HEK293T (cell line): ENCODE measurements at regions not wholly inside any gene's neighbourhood (a gene's known extent, or its start where the extent isn't known, plus 50 kb on each side); places are given as distances from the start of the nearest gene placed in this dataset.

ENCODE experiments used
- CTCF ChIA-PET: fragments of 350-600 bp; formaldehyde crosslinking; extraction: SDS; loops from one replicate; lab custom pipeline; 2021; ENCODE audit warnings: antibody characterized with exemption, inconsistent platforms; lab: Yijun Ruan, JAX
- POLR2A ChIA-PET: fragments of 350-600 bp; formaldehyde crosslinking; extraction: SDS; loops from one replicate; lab custom pipeline; 2020; ENCODE audit warnings: antibody characterized with exemption, inconsistent platforms; lab: Yijun Ruan, JAX
- DNase-seq: peaks from one replicate; pipeline ENCODE4 v3.0.0; 2012; ENCODE audit warnings: mixed read lengths; ENCODE audit errors: extremely low spot score
- ARNT ChIP-seq: fragments of 450-650 bp; IDR thresholded peaks from 2 replicates; pipeline ENCODE4 v1.6.1; 2017; ENCODE audit warnings: mild to moderate bottlenecking
- BHLHE40 ChIP-seq: fragments of 450-650 bp; IDR thresholded peaks from 2 replicates; pipeline ENCODE4 v1.6.1; 2016; ENCODE audit warnings: mild to moderate bottlenecking, moderate library complexity, borderline replicate concordance
- CTBP1 ChIP-seq: fragments of 450-650 bp; IDR thresholded peaks from 2 replicates; pipeline ENCODE4 v1.6.1; 2016; ENCODE audit warnings: borderline replicate concordance
- ELF4 ChIP-seq: fragments of 450-650 bp; IDR thresholded peaks from 2 replicates; pipeline ENCODE4 v1.6.1; 2017; ENCODE audit warnings: antibody characterized with exemption
- FOXA1 ChIP-seq: fragments of 450-650 bp; IDR thresholded peaks from 2 replicates; pipeline ENCODE4 v1.6.1; 2016; ENCODE audit warnings: mild to moderate bottlenecking
- FOXK2 ChIP-seq: fragments of 450-650 bp; IDR thresholded peaks from 2 replicates; pipeline ENCODE4 v1.6.1; 2016; ENCODE audit warnings: mild to moderate bottlenecking
- FOXM1 ChIP-seq: fragments of 450-650 bp; IDR thresholded peaks from 2 replicates; pipeline ENCODE4 v1.6.1; 2017; ENCODE audit warnings: mild to moderate bottlenecking, borderline replicate concordance
- HDGF ChIP-seq: fragments of 450-650 bp; IDR thresholded peaks from 2 replicates; pipeline ENCODE4 v1.6.1; 2017; ENCODE audit warnings: antibody characterized with exemption, borderline replicate concordance
- L3MBTL2 ChIP-seq: fragments of 450-650 bp; conservative IDR thresholded peaks from 2 replicates; pipeline ENCODE4 v1.6.1; 2016; ENCODE audit warnings: mild to moderate bottlenecking
- LEF1 ChIP-seq: fragments of 450-650 bp; IDR thresholded peaks from 2 replicates; pipeline ENCODE4 v1.6.1; 2017; ENCODE audit warnings: mild to moderate bottlenecking, borderline replicate concordance
- NFRKB ChIP-seq: fragments of 450-650 bp; IDR thresholded peaks from 2 replicates; pipeline ENCODE4 v1.6.1; 2016; ENCODE audit warnings: mild to moderate bottlenecking, moderate library complexity
- PKNOX1 ChIP-seq: fragments of 450-650 bp; IDR thresholded peaks from 2 replicates; pipeline ENCODE4 v1.6.1; 2016
- SP1 ChIP-seq: fragments of 450-650 bp; IDR thresholded peaks from 2 replicates; pipeline ENCODE4 v1.6.1; 2017
- SUZ12 ChIP-seq: fragments of 450-650 bp; IDR thresholded peaks from 2 replicates; pipeline ENCODE4 v1.6.1; 2016; ENCODE audit warnings: mild to moderate bottlenecking
- TARDBP ChIP-seq: fragments of 450-650 bp; IDR thresholded peaks from 2 replicates; pipeline ENCODE4 v1.6.1; 2016
- ZNF384 ChIP-seq: fragments of 450-650 bp; IDR thresholded peaks from 2 replicates; pipeline ENCODE4 v1.6.1; 2016

GRCh38 chr12:127652281-127652680, 614.7 kb upstream of the TMEM132C start:
- no peak for DNase-seq
- ChIA-PET CTCF (no interaction called here), POLR2A (no interaction called here)
- TF ChIP-seq FOXM1 (no peak), BHLHE40 (no peak), NFRKB (no peak), FOXK2 (no peak), HDGF (no peak), SUZ12 (no peak), FOXA1 (no peak), SP1 (no peak), ARNT (no peak), LEF1 (no peak), ELF4 (no peak), PKNOX1 (no peak), CTBP1 (no peak), ZNF384 (no peak), TARDBP (no peak), L3MBTL2 (no peak)

- CTCF ChIA-PET = no interaction called here
- no peak for TF ChIP-seq NFRKB
- no peak for TF ChIP-seq HDGF
- no peak for TF ChIP-seq LEF1
- no peak for TF ChIP-seq CTBP1
- no peak for TF ChIP-seq FOXM1
- TF ChIP-seq TARDBP = no peak
- no peak for TF ChIP-seq L3MBTL2
- TF ChIP-seq PKNOX1 = no peak
- no peak for TF ChIP-seq ZNF384
- no peak for TF ChIP-seq SP1
- TF ChIP-seq BHLHE40 = no peak
- no peak for TF ChIP-seq ELF4
- TF ChIP-seq ARNT = no peak
- no peak for TF ChIP-seq SUZ12
- TF ChIP-seq FOXK2 = no peak
- TF ChIP-seq FOXA1 = no peak
- POLR2A ChIA-PET = no interaction called here
- DNase-seq = no peak
Observed at GRCh38 chr12:127654383-127654985, 612.5 kb upstream of the TMEM132C start.

- TF ChIP-seq NFRKB (no peak), CTBP1 (no peak), SP1 (no peak), HDGF (no peak), L3MBTL2 (no peak), ZNF384 (no peak), SUZ12 (no peak), ELF4 (no peak), FOXA1 (no peak), FOXK2 (no peak), ARNT (no peak), FOXM1 (no peak), BHLHE40 (no peak), TARDBP (no peak)
- CTCF ChIA-PET = no interaction called here
- POLR2A ChIA-PET = no interaction called here
- no peak for DNase-seq
Observed at GRCh38 chr12:127655691-127656090, 611.3 kb upstream of the TMEM132C start.

GRCh38 chr12:127656266-127656665, 610.7 kb upstream of the TMEM132C start:
- TF ChIP-seq FOXA1 = no peak
- no peak for TF ChIP-seq FOXK2
- TF ChIP-seq ARNT = no peak
- TF ChIP-seq BHLHE40 = no peak
- TF ChIP-seq ELF4 = no peak
- no peak for TF ChIP-seq PKNOX1
- no peak for TF ChIP-seq HDGF
- no peak for TF ChIP-seq TARDBP
- no peak for TF ChIP-seq L3MBTL2
- no peak for TF ChIP-seq FOXM1
- TF ChIP-seq SUZ12 = no peak
- ChIA-PET CTCF (no interaction called here), POLR2A (no interaction called here)
- DNase-seq = no peak

- no peak for DNase-seq
- CTCF ChIA-PET = no interaction called here
- POLR2A ChIA-PET = no interaction called here
- no peak for TF ChIP-seq SUZ12
- no peak for TF ChIP-seq NFRKB
- no peak for TF ChIP-seq L3MBTL2
- TF ChIP-seq FOXM1 = no peak
- TF ChIP-seq PKNOX1 = no peak
- no peak for TF ChIP-seq HDGF
- no peak for TF ChIP-seq ELF4
- TF ChIP-seq BHLHE40 = no peak
- no peak for TF ChIP-seq SP1
- TF ChIP-seq ZNF384 = no peak
- TF ChIP-seq FOXA1 = no peak
- no peak for TF ChIP-seq ARNT
- TF ChIP-seq LEF1 = no peak
- no peak for TF ChIP-seq TARDBP
- TF ChIP-seq CTBP1 = no peak
- no peak for TF ChIP-seq FOXK2
Observed at GRCh38 chr12:127657036-127657435, 609.9 kb upstream of the TMEM132C start.
